Lower leg skin (tissue), 3 donors: ENCODE measurements at regions not wholly inside any gene's neighbourhood (a gene's known extent, or its start where the extent isn't known, plus 50 kb on each side); places are given as distances from the start of the nearest gene placed in this dataset.

ENCODE experiments used
- CTCF ChIP-seq, 3 donors: fragments of 450-650 bp; IDR thresholded peaks; one replicate each; pipeline ENCODE4 v1.5.1; 2016; ENCODE audit warnings: antibody characterized with exemption in 3 of 3, mild to moderate bottlenecking in 3 of 3, moderate library complexity in 2 of 3
- POLR2A ChIP-seq, 2 donors: fragments of 450-650 bp; IDR thresholded peaks; one replicate each; pipeline ENCODE4 v1.6.1; 2016 to 2017; ENCODE audit warnings: antibody characterized with exemption in 2 of 2, mild to moderate bottlenecking in 1 of 2, moderate library complexity in 1 of 2

GRCh38 chr12:78419513-78419912 lies 445.1 kb upstream of the SYT1 start:
- TF ChIP-seq CTCF (IDR thresholded peaks at IDR 0.05) = no peak
- TF ChIP-seq POLR2A (IDR thresholded peaks at IDR 0.05) = no peak
